GM12891 (cell line): ENCODE measurements at regions not wholly inside any gene's neighbourhood (a gene's known extent, or its start where the extent isn't known, plus 50 kb on each side); places are given as distances from the start of the nearest gene placed in this dataset.

Source experiments
- POLR2A ChIP-seq: IDR thresholded peaks from 2 replicates; pipeline ENCODE4 v1.6.1; 2011; ENCODE audit warnings: low read depth, low read length, control low read depth
- POLR2AphosphoS5 ChIP-seq: IDR thresholded peaks from 2 replicates; pipeline ENCODE4 v1.6.1; 2011; ENCODE audit warnings: low read depth, low read length, control low read depth
- TAF1 ChIP-seq: IDR thresholded peaks from 2 replicates; pipeline ENCODE4 v1.6.1; 2011; ENCODE audit warnings: low read depth, low read length, control low read depth

DNA sequence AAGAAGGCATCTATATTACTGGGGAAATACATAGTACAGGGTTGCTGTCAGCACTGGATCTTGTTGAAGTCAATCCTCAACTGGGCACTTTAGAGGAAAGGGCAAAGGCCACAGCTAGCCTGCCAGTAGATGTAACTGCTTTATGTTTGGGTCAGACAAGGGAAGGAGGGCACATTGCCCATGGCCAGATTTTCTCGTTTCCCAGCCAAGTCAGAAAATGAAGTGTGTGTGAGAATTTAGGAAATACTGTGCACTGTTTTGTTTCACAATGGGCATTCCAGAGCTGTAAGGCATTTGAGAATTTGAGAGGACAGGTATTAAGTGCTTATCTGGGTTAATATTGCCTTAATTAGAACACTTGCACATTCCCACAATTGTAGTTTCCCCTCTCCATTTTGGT lies 183.9 kb upstream of the MCHR2 start:
- no peak for TF ChIP-seq POLR2A
- no peak for TF ChIP-seq POLR2AphosphoS5
- no peak for TF ChIP-seq TAF1
